ENCODE measurements at regions not wholly inside any gene's neighbourhood (a gene's known extent, or its start where the extent isn't known, plus 50 kb on each side); places are given as distances from the start of the nearest gene placed in this dataset.

GRCh38 chr12:40622246-40622838, 69.9 kb upstream of the CNTN1 start:
- no peak overlapping the region for H3K4me3 ChIP-seq (ENCODE audit: control insufficient read depth in 1 of 7, extremely low read depth in 1 of 7, insufficient read depth in 4 of 7, low read depth in 2 of 7, low read length in 6 of 7)
- 60% methylated on average over 1 of the region's 3 CpGs for WGBS (ENCODE audit: insufficient coverage)
- H3K36me3 ChIP-seq (ENCODE audit: control insufficient read depth in 4 of 4, insufficient read depth in 4 of 4, low read length in 3 of 4) = no peaks in the 10 kb centered on the region
- DNase-seq = peak; percentile 47 to 76 (median 61)
- H3K9me3 ChIP-seq (ENCODE audit: control extremely low read depth in 1 of 5, control insufficient read depth in 4 of 5, insufficient read depth in 2 of 5, low read depth in 1 of 5, low read length in 4 of 5) = no peaks in the 10 kb centered on the region
- H3K27ac ChIP-seq (ENCODE audit: insufficient read depth in 1 of 2, low read depth in 1 of 2, low read length in 2 of 2, poor library complexity in 1 of 2, severe bottlenecking in 2 of 2) = no peak overlapping the region
- no peaks in the 10 kb centered on the region for H3K4me1 ChIP-seq (ENCODE audit: control extremely low read depth in 1 of 4, control insufficient read depth in 4 of 4, insufficient read depth in 4 of 4, low read length in 3 of 4)
- POLR2A ChIA-PET = no interaction called here
- CTCF ChIA-PET = interaction anchor here (2.4 kb wide), 1 partner anchor 299 kb away, joined by 23 read pairs; no protein-coding TSS in a partner anchor
- peaks cover 0 to 2% (median 0%) of the 10 kb centered on the region in 5 experiments for H3K27me3 ChIP-seq (replicated peaks in 2 of 5; ENCODE audit: control insufficient read depth in 4 of 5, insufficient read depth in 5 of 5, low read length in 4 of 5)

GRCh38 chr12:40632171-40632570, 60.1 kb upstream of the CNTN1 start:
- Histone ChIP-seq H3K27ac (ENCODE audit: insufficient read depth in 1 of 2, low read depth in 1 of 2, low read length in 2 of 2, poor library complexity in 1 of 2, severe bottlenecking in 2 of 2) (no peak overlapping the region), H3K4me1 (ENCODE audit: control extremely low read depth in 1 of 4, control insufficient read depth in 4 of 4, insufficient read depth in 4 of 4, low read length in 3 of 4) (no peaks in the 10 kb centered on the region), H3K9me3 (ENCODE audit: control extremely low read depth in 1 of 5, control insufficient read depth in 4 of 5, insufficient read depth in 2 of 5, low read depth in 1 of 5, low read length in 4 of 5) (peaks cover 0 to 1% (median 0%) of the 10 kb centered on the region in 5 experiments), H3K36me3 (ENCODE audit: control insufficient read depth in 4 of 4, insufficient read depth in 4 of 4, low read length in 3 of 4) (no peaks in the 10 kb centered on the region), H3K27me3 (replicated peaks in 2 of 5; ENCODE audit: control insufficient read depth in 4 of 5, insufficient read depth in 5 of 5, low read length in 4 of 5) (no peaks in the 10 kb centered on the region), H3K4me3 (ENCODE audit: control insufficient read depth in 1 of 7, extremely low read depth in 1 of 7, insufficient read depth in 4 of 7, low read depth in 2 of 7, low read length in 6 of 7) (no peak overlapping the region)
- no peak for DNase-seq
- ChIA-PET CTCF (no interaction called here), POLR2A (no interaction called here)

DNA sequence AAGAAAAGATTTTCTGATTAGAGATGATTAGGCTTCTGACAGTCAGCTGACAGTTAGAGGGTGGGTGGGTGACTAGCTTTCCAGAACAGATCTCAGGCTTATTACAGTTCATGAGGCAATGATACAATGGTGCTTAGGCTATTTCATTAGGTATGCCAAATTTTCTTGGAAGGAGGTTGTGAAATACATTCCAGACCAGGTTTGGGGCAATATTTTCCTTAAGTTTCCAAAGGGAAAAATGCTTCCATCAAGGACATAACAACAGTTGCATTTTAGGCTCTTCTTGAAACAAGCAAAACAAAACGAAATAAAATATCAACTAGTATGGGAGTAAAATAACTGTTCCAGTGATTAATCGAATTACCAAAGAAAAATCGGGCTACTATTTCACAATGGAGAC, 59.3 kb upstream of the CNTN1 start:
- Histone ChIP-seq H3K9me3 (ENCODE audit: control extremely low read depth in 1 of 5, control insufficient read depth in 4 of 5, insufficient read depth in 2 of 5, low read depth in 1 of 5, low read length in 4 of 5) (peaks cover 0 to 1% (median 0%) of the 10 kb centered on the region in 5 experiments), H3K4me1 (ENCODE audit: control extremely low read depth in 1 of 4, control insufficient read depth in 4 of 4, insufficient read depth in 4 of 4, low read length in 3 of 4) (no peaks in the 10 kb centered on the region), H3K4me3 (ENCODE audit: control insufficient read depth in 1 of 7, extremely low read depth in 1 of 7, insufficient read depth in 4 of 7, low read depth in 2 of 7, low read length in 6 of 7) (no peak overlapping the region), H3K27me3 (replicated peaks in 2 of 5; ENCODE audit: control insufficient read depth in 4 of 5, insufficient read depth in 5 of 5, low read length in 4 of 5) (no peaks in the 10 kb centered on the region), H3K27ac (ENCODE audit: insufficient read depth in 1 of 2, low read depth in 1 of 2, low read length in 2 of 2, poor library complexity in 1 of 2, severe bottlenecking in 2 of 2) (no peak overlapping the region), H3K36me3 (ENCODE audit: control insufficient read depth in 4 of 4, insufficient read depth in 4 of 4, low read length in 3 of 4) (no peaks in the 10 kb centered on the region)
- WGBS (ENCODE audit: insufficient coverage) = 100% methylated on average over 2 of the region's 3 CpGs
- CTCF ChIA-PET = no interaction called here
- POLR2A ChIA-PET = no interaction called here
- no peak for DNase-seq

DNA sequence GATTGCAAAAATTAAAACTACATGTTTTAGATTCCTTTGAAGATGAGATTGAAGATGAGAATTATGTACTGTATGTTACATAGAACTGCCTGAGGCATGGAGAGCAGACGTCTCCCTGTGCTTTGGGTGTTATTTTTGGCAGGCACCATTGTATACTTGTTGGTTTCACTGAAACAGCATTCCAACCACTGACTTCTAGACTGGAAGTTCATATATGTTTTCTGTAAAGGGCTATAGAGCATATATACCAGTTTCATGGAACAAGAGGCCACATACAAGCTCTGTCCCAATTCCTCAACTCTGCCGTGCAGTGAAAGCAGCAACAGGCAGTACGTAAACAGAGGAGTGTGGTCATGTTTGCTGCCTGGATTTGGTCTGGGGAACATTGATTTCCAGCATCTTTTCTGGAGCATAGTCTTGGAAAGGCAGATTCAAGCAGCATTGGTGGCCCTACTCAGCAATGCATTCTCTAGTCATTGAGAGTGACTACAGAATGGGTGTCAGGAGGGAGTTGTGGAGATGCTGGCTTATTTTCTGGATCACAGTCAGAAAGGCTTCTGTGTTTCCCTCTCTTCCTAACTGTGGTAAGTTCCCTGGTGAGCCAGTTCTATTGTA, 57.6 kb upstream of the CNTN1 start:
- Histone ChIP-seq H3K4me3 (ENCODE audit: control insufficient read depth in 1 of 7, extremely low read depth in 1 of 7, insufficient read depth in 4 of 7, low read depth in 2 of 7, low read length in 6 of 7) (no peak overlapping the region), H3K27ac (ENCODE audit: insufficient read depth in 1 of 2, low read depth in 1 of 2, low read length in 2 of 2, poor library complexity in 1 of 2, severe bottlenecking in 2 of 2) (no peak overlapping the region), H3K27me3 (replicated peaks in 2 of 5; ENCODE audit: control insufficient read depth in 4 of 5, insufficient read depth in 5 of 5, low read length in 4 of 5) (no peaks in the 10 kb centered on the region), H3K4me1 (ENCODE audit: control extremely low read depth in 1 of 4, control insufficient read depth in 4 of 4, insufficient read depth in 4 of 4, low read length in 3 of 4) (no peaks in the 10 kb centered on the region), H3K9me3 (ENCODE audit: control extremely low read depth in 1 of 5, control insufficient read depth in 4 of 5, insufficient read depth in 2 of 5, low read depth in 1 of 5, low read length in 4 of 5) (no peaks in the 10 kb centered on the region), H3K36me3 (ENCODE audit: control insufficient read depth in 4 of 4, insufficient read depth in 4 of 4, low read length in 3 of 4) (no peaks in the 10 kb centered on the region)
- ChIA-PET POLR2A (no interaction called here), CTCF (no interaction called here)
- DNase-seq = no peak
- 100% methylated on average over 3 of the region's 3 CpGs for WGBS (ENCODE audit: insufficient coverage)

DNA sequence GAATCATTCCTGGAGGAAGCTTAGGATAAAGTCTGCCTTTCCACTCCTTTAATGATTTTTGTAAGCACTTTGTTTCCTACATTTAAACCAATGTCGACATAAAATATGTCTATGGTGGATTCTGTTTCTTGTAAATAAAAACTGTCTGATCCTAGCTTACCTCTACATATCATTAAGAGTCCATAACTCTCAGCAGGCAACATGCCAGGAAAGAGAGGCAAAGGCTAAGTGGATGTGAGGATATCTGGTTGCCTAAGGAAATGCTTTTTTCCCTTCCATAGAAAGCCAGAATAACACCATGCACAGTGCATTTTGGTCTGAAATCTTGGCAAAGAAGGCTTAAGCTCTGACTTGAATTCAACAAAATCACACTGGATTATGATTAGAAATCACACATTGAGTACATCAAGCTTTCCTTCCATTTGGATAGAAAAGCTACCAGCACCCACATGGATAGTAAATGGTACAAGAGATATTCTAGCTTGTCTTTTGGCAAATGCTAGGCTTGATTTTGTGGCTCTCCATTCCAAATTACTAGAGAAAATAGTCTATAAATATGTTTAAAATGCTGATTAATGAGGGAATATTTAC, 57.0 kb upstream of the CNTN1 start:
- WGBS (ENCODE audit: insufficient coverage) = no CpG with 5 or more reads among the region's 1 CpG
- H3K27ac ChIP-seq (ENCODE audit: insufficient read depth in 1 of 2, low read depth in 1 of 2, low read length in 2 of 2, poor library complexity in 1 of 2, severe bottlenecking in 2 of 2) = no peak overlapping the region
- H3K4me3 ChIP-seq (ENCODE audit: control insufficient read depth in 1 of 7, extremely low read depth in 1 of 7, insufficient read depth in 4 of 7, low read depth in 2 of 7, low read length in 6 of 7) = no peak overlapping the region
- no peaks in the 10 kb centered on the region for H3K27me3 ChIP-seq (replicated peaks in 2 of 5; ENCODE audit: control insufficient read depth in 4 of 5, insufficient read depth in 5 of 5, low read length in 4 of 5)
- H3K9me3 ChIP-seq (ENCODE audit: control extremely low read depth in 1 of 5, control insufficient read depth in 4 of 5, insufficient read depth in 2 of 5, low read depth in 1 of 5, low read length in 4 of 5) = peaks cover 0 to 1% (median 0%) of the 10 kb centered on the region in 5 experiments
- DNase-seq = no peak
- ChIA-PET CTCF (no interaction called here), POLR2A (no interaction called here)
- H3K4me1 ChIP-seq (ENCODE audit: control extremely low read depth in 1 of 4, control insufficient read depth in 4 of 4, insufficient read depth in 4 of 4, low read length in 3 of 4) = no peaks in the 10 kb centered on the region
- H3K36me3 ChIP-seq (ENCODE audit: control insufficient read depth in 4 of 4, insufficient read depth in 4 of 4, low read length in 3 of 4) = no peaks in the 10 kb centered on the region

Measured in common myeloid progenitor, CD34-positive (primary cell).